ENCODE measurements at regions not wholly inside any gene's neighbourhood (a gene's known extent, or its start where the extent isn't known, plus 50 kb on each side); places are given as distances from the start of the nearest gene placed in this dataset.
"Not testable (repeated sequence)": the region's sequence is repeated elsewhere in the genome, so short reads cannot be mapped to it uniquely, and the experiment has no call there.

GRCh38 chr6:166877906-166878305 is 78.4 kb downstream of the RNASET2 start:
- DNase-seq: no peak

- DNase-seq: no peak
These were observed 79.0 kb downstream of the RNASET2 start for GRCh38 chr6:166877349-166877748.

- no peak for DNase-seq
These were observed 83.8 kb downstream of the RNASET2 start for GRCh38 chr6:166872531-166873009.

GRCh38 chr6:166870602-166871208 is 85.6 kb downstream of the RNASET2 start:
- no peak for DNase-seq

GRCh38 chr6:166866839-166867637 is 89.3 kb downstream of the RNASET2 start:
- DNase-seq: no peak

GRCh38 chr6:166864333-166864732 is 92.0 kb downstream of the RNASET2 start:
- DNase-seq: no peak

- DNase-seq: no peak
These were observed 93.3 kb downstream of the RNASET2 start for GRCh38 chr6:166862978-166863530.

GRCh38 chr6:166862287-166862977 is 93.9 kb downstream of the RNASET2 start:
- peak; percentile 4 for DNase-seq

- no peak for DNase-seq
These were observed 94.4 kb downstream of the RNASET2 start for GRCh38 chr6:166861961-166862286.

- DNase-seq: no peak
These were observed 95.0 kb downstream of the RNASET2 start for GRCh38 chr6:166861304-166861703.

GRCh38 chr6:166860392-166860791 is 96.0 kb downstream of the RNASET2 start:
- no peak for DNase-seq

- DNase-seq: no peak
These were observed 100.9 kb downstream of the RNASET2 start for GRCh38 chr6:166855416-166855815.

GRCh38 chr6:166853371-166854325 is 102.7 kb downstream of the RNASET2 start:
- no peak for DNase-seq

GRCh38 chr6:166852451-166852975 is 103.8 kb downstream of the RNASET2 start:
- DNase-seq: no peak

GRCh38 chr6:166851911-166852310 is 104.4 kb downstream of the RNASET2 start:
- no peak for DNase-seq

- DNase-seq: no peak
These were observed 104.9 kb downstream of the RNASET2 start for GRCh38 chr6:166851426-166851825.

GRCh38 chr6:166850677-166851076 is 105.7 kb downstream of the RNASET2 start:
- DNase-seq: no peak

- no peak for DNase-seq
These were observed 106.6 kb downstream of the RNASET2 start for GRCh38 chr6:166849749-166850183.

- no peak for DNase-seq
These were observed 107.2 kb downstream of the RNASET2 start for GRCh38 chr6:166848979-166849748.

- DNase-seq: not testable (repeated sequence)
These were observed 109.8 kb downstream of the RNASET2 start for GRCh38 chr6:166846446-166847142.

- DNase-seq: no peak
These were observed 113.7 kb downstream of the RNASET2 start for GRCh38 chr6:166842607-166843006.

All from NCI-H526 treated with DMSO at 0.1 percent for 48 hours (cell line).